Adrenal gland (tissue), 5 donors: ENCODE measurements at regions not wholly inside any gene's neighbourhood (a gene's known extent, or its start where the extent isn't known, plus 50 kb on each side); places are given as distances from the start of the nearest gene placed in this dataset.

Source experiments
- POLR2A ChIP-seq, 2 donors: fragments of 450-650 bp; IDR thresholded peaks; one replicate each; pipeline ENCODE4 v1.6.1; 2017; ENCODE audit warnings: antibody characterized with exemption in 2 of 2, mild to moderate bottlenecking in 2 of 2, moderate library complexity in 1 of 2
- TF ChIP-seq, protein P1 (sequence below), 6 experiments: fragments of 450-650 bp in 4 of 6; fragments of 200-600 bp in 2 of 6; sonication (generic) in 1 of 6; IDR thresholded peaks; 1 replicate in 5 of 6; 2 replicates in 1 of 6; pipeline versions ENCODE4 v1.5.1 to v1.8.0; 2016 to 2021; ENCODE audit warnings: antibody characterized with exemption in 6 of 6, mild to moderate bottlenecking in 2 of 6, moderate library complexity in 1 of 6
- donor health status: DM: no; HTN: no; CAD: no.

DNA sequence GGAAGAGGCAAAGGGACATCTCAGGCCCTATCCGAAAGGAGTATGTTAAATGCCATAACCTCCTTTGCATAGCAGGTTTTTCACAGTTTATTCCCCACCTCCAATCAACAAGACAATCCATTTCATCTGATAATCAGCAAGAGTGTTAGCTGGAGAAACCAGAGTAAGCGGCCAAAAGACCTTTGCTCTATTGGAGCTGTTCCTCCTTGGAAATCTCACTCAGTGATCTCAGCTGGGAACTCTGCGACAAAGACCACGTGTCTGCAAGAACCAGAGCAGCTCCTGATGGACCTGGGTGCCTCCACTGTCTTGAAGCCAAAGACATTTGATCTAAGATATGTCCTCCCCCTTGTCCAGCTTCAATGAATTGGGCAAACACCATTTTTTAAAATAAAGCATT, 241.0 kb downstream of the SEC61B start:
- TF ChIP-seq POLR2A (IDR thresholded peaks at IDR 0.05): no peak
- TF ChIP-seq, protein P1, sequence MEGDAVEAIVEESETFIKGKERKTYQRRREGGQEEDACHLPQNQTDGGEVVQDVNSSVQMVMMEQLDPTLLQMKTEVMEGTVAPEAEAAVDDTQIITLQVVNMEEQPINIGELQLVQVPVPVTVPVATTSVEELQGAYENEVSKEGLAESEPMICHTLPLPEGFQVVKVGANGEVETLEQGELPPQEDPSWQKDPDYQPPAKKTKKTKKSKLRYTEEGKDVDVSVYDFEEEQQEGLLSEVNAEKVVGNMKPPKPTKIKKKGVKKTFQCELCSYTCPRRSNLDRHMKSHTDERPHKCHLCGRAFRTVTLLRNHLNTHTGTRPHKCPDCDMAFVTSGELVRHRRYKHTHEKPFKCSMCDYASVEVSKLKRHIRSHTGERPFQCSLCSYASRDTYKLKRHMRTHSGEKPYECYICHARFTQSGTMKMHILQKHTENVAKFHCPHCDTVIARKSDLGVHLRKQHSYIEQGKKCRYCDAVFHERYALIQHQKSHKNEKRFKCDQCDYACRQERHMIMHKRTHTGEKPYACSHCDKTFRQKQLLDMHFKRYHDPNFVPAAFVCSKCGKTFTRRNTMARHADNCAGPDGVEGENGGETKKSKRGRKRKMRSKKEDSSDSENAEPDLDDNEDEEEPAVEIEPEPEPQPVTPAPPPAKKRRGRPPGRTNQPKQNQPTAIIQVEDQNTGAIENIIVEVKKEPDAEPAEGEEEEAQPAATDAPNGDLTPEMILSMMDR (IDR thresholded peaks at IDR 0.05): no peak
